IMR-90 (cell line): ENCODE measurements at regions not wholly inside any gene's neighbourhood (a gene's known extent, or its start where the extent isn't known, plus 50 kb on each side); places are given as distances from the start of the nearest gene placed in this dataset.
"Not testable (repeated sequence)": the region's sequence is repeated elsewhere in the genome, so short reads cannot be mapped to it uniquely, and the experiment has no call there.

Experiments used
- ATAC-seq: fragments of 200-7000 bp; cut with Tn5 transposase; 2 replicates; pipeline ENCODE4 v1.9.1; 2020; ENCODE audit warnings: low read depth, mild to moderate bottlenecking, moderate library complexity
- BruUV-seq: library from RNA; stranded (reverse); fragments of 400-500 nt; replicated peaks from 2 replicates; lab custom pipeline; 2021; lab: Mats Ljungman, UMichigan
- CTCF ChIA-PET: fragments of 300-600 bp; formaldehyde crosslinking; extraction: SDS; loops from one replicate; lab custom pipeline; 2021; ENCODE audit warnings: antibody characterized with exemption; lab: Yijun Ruan, JAX
- POLR2A ChIA-PET: fragments of 300-600 bp; sonication (Branson Sonifier 250); formaldehyde crosslinking; loops from one replicate; lab custom pipeline; 2022; ENCODE audit warnings: antibody characterized with exemption; ENCODE audit not compliant: unreplicated experiment; lab: Charles Lee
- DNase-seq: peaks from one replicate; pipeline ENCODE4 v3.0.0; 2013
- H2AFZ ChIP-seq: replicated peaks from 2 replicates; pipeline ENCODE3; 2013; ENCODE audit warnings: low read length, mild to moderate bottlenecking; ENCODE audit not compliant: poor library complexity
- H2AK5ac ChIP-seq: 2 replicates; pipeline ENCODE4 v1.6.1; 2013; ENCODE audit warnings: low read depth, low read length, inconsistent platforms
- H2AK9ac ChIP-seq: replicated peaks from 2 replicates; pipeline ENCODE3; 2013; ENCODE audit warnings: mild to moderate bottlenecking, low read depth, low read length, moderate library complexity; ENCODE audit not compliant: poor library complexity
- H2BK120ac ChIP-seq: 2 replicates; pipeline ENCODE4 v1.6.1; 2013; ENCODE audit warnings: low read depth, low read length, inconsistent platforms
- H2BK15ac ChIP-seq: 3 replicates; pipeline ENCODE4 v1.6.1; 2013; ENCODE audit warnings: low read depth, low read length, inconsistent platforms
- H2BK20ac ChIP-seq: 2 replicates; pipeline ENCODE4 v1.6.1; 2013; ENCODE audit warnings: low read depth, mild to moderate bottlenecking, inconsistent platforms, low read length, moderate library complexity
- H2BK5ac ChIP-seq: 2 replicates; pipeline ENCODE4 v1.6.1; 2013; ENCODE audit warnings: mild to moderate bottlenecking, low read depth, low read length, inconsistent platforms; ENCODE audit not compliant: poor library complexity, severe bottlenecking
- H3K14ac ChIP-seq: replicated peaks from 2 replicates; pipeline ENCODE4 v1.6.1; 2013; ENCODE audit warnings: low read depth, low read length, inconsistent platforms
- H3K18ac ChIP-seq: 2 replicates; pipeline ENCODE4 v1.6.1; 2013; ENCODE audit warnings: low read depth, low read length, control low read depth
- H3K23ac ChIP-seq: 2 replicates; pipeline ENCODE4 v1.6.1; 2013; ENCODE audit warnings: low read depth, low read length, inconsistent platforms
- H3K27ac ChIP-seq: 2 replicates; pipeline ENCODE4 v1.5.1; 2013; ENCODE audit warnings: mild to moderate bottlenecking, control low read depth, low read length; ENCODE audit not compliant: insufficient read depth
- H3K27me3 ChIP-seq: 2 replicates; pipeline ENCODE4 v1.6.1; 2013; ENCODE audit warnings: low read length; ENCODE audit not compliant: control insufficient read depth, insufficient read depth
- H3K36me3 ChIP-seq: 2 replicates; pipeline ENCODE4 v1.6.1; 2013; ENCODE audit warnings: low read length, mixed read lengths; ENCODE audit not compliant: control insufficient read depth, insufficient read depth
- H3K4ac ChIP-seq: 2 replicates; pipeline ENCODE4 v1.6.1; 2013; ENCODE audit warnings: low read depth, low read length, inconsistent platforms
- H3K4me1 ChIP-seq: 2 replicates; pipeline ENCODE4 v1.6.1; 2013; ENCODE audit warnings: low read length, mixed read lengths; ENCODE audit not compliant: control insufficient read depth, insufficient read depth
- H3K4me2 ChIP-seq: 2 replicates; pipeline ENCODE4 v1.6.1; 2013; ENCODE audit warnings: low read depth, mild to moderate bottlenecking, control low read depth, low read length, moderate library complexity
- H3K4me3 ChIP-seq: 2 replicates; pipeline ENCODE4 v1.5.1; 2013; ENCODE audit warnings: low read depth, mild to moderate bottlenecking, control low read depth, low read length, moderate library complexity; ENCODE audit not compliant: insufficient read depth
- H3K56ac ChIP-seq: 2 replicates; pipeline ENCODE4 v1.6.1; 2013; ENCODE audit warnings: low read length, inconsistent platforms; ENCODE audit not compliant: insufficient read depth; ENCODE audit errors: extremely low read depth
- H3K79me1 ChIP-seq, 2 experiments: 2 replicates each; pipeline ENCODE4 v1.6.1; 2013; ENCODE audit warnings: low read length in 2 of 2, inconsistent platforms in 1 of 2, low read depth in 1 of 2
- H3K9ac ChIP-seq: 2 replicates; pipeline ENCODE4 v1.6.1; 2013; ENCODE audit warnings: low read depth, low read length, control low read depth
- H3K9me1 ChIP-seq: 2 replicates; pipeline ENCODE4 v1.6.1; 2013; ENCODE audit warnings: low read length, inconsistent platforms; ENCODE audit not compliant: insufficient read depth
- H3K9me3 ChIP-seq: 2 replicates; pipeline ENCODE4 v1.6.1; 2013; ENCODE audit warnings: low read length; ENCODE audit not compliant: control insufficient read depth, insufficient read depth
- H4K20me1 ChIP-seq: 2 replicates; pipeline ENCODE4 v1.6.1; 2013; ENCODE audit warnings: low read length, inconsistent platforms; ENCODE audit not compliant: insufficient read depth
- H4K5ac ChIP-seq: 2 replicates; pipeline ENCODE4 v1.6.1; 2013; ENCODE audit warnings: mild to moderate bottlenecking, low read depth, low read length, control low read depth
- H4K8ac ChIP-seq, 2 experiments: 2 replicates each; pipeline ENCODE4 v1.6.1; 2013; ENCODE audit warnings: low read depth in 2 of 2, low read length in 2 of 2, control low read depth in 1 of 2, inconsistent platforms in 1 of 2
- H4K91ac ChIP-seq: 2 replicates; pipeline ENCODE4 v1.6.1; 2013; ENCODE audit warnings: low read depth, low read length, inconsistent platforms; ENCODE audit not compliant: insufficient read depth
- WGBS, 2 experiments: methylation state at CpG; one replicate each; pipeline versions ENCODE4 v1.1.5 to v1.1.7; 2013; ENCODE audit warnings: missing lambda C conversion rate in 2 of 2; ENCODE audit not compliant: insufficient read length in 1 of 2; ENCODE audit errors: extremely low coverage in 2 of 2; 5-methylcytosine and 5-hydroxymethylcytosine counted together
- dilution Hi-C: fragments of 300-500 bp; cut with HindIII; formaldehyde crosslinking; loops from one replicate; pipeline ENCODE4 v1.14.3; 2018; ENCODE audit warnings: low sequenced_read_pairs; ENCODE audit not compliant: unreplicated experiment
- in situ Hi-C: fragments of 300-500 bp; cut with MboI; formaldehyde crosslinking; loops from 3 replicates; pipeline ENCODE4 v1.14.3; 2019; ENCODE audit warnings: low sequenced_read_pairs, inconsistent platforms, mixed read lengths
- intact Hi-C: fragments of 100-400 bp; cut with micrococcal nuclease; formaldehyde crosslinking; loops from 2 replicates; pipeline ENCODE4 v1.10.0; 2022

DNA sequence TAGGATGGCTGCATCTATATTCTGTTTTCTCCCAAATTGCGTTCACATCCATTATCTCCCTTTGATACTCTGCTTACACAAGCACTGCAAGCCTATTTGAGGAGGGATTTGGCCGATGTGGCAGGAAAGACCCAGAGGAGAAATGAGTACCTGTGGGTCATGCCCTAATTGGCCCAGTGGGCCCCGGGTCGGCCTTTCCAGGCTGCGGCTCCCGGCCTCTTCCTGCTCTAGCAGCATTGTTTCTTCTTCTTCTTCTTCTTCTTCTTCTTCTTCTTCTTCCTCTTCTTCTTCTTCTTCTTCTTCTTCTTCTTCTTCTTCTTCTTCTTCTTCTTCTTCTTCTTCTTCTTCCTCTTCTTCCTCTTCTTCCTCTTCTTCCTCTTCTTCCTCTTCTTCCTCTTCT is 275.1 kb downstream of the EN1 start:
- H3K23ac ChIP-seq, H2BK5ac ChIP-seq, H4K8ac ChIP-seq, H3K4me1 ChIP-seq, H2AFZ ChIP-seq, H3K14ac ChIP-seq, H3K4me2 ChIP-seq, BruUV-seq, CTCF ChIA-PET, H3K56ac ChIP-seq, H3K79me1 ChIP-seq, H3K4ac ChIP-seq, H3K4me3 ChIP-seq, ATAC-seq, H3K27me3 ChIP-seq, DNase-seq, intact Hi-C loops, H3K9me1 ChIP-seq, H2BK20ac ChIP-seq, H4K91ac ChIP-seq, H2BK120ac ChIP-seq, H2BK15ac ChIP-seq, H3K9me3 ChIP-seq, H3K27ac ChIP-seq, H3K18ac ChIP-seq, H2AK9ac ChIP-seq, in situ Hi-C loops, H3K36me3 ChIP-seq, H2AK5ac ChIP-seq, H3K9ac ChIP-seq, H4K5ac ChIP-seq, POLR2A ChIA-PET, dilution Hi-C loops, H4K20me1 ChIP-seq: not testable (repeated sequence)
- WGBS, 2 experiments, result no CpG with 5 or more reads among the region's 6 CpGs
